GM12891 (cell line): ENCODE measurements at regions not wholly inside any gene's neighbourhood (a gene's known extent, or its start where the extent isn't known, plus 50 kb on each side); places are given as distances from the start of the nearest gene placed in this dataset.

Experiments used
- PAX5 ChIP-seq: IDR thresholded peaks from 2 replicates; pipeline ENCODE4 v1.6.1; 2011; ENCODE audit warnings: low read length, moderate library complexity, mild to moderate bottlenecking; ENCODE audit not compliant: insufficient read depth, severe bottlenecking
- POLR2A ChIP-seq: IDR thresholded peaks from 2 replicates; pipeline ENCODE4 v1.6.1; 2011; ENCODE audit warnings: low read depth, low read length, control low read depth
- POLR2AphosphoS5 ChIP-seq: IDR thresholded peaks from 2 replicates; pipeline ENCODE4 v1.6.1; 2011; ENCODE audit warnings: low read depth, low read length, control low read depth
- POU2F2 ChIP-seq: IDR thresholded peaks from 2 replicates; pipeline ENCODE4 v1.6.1; 2011; ENCODE audit warnings: low read depth, mild to moderate bottlenecking, control low read depth, low read length, moderate library complexity
- SPI1 ChIP-seq: IDR thresholded peaks from 2 replicates; pipeline ENCODE4 v1.6.1; 2011; ENCODE audit warnings: low read depth, low read length, control low read depth
- TAF1 ChIP-seq: IDR thresholded peaks from 2 replicates; pipeline ENCODE4 v1.6.1; 2011; ENCODE audit warnings: low read depth, low read length, control low read depth

GRCh38 chr6:113597231-113597583, 259.9 kb upstream of the MARCKS start:
- TF ChIP-seq POU2F2 (no peak), POLR2AphosphoS5 (no peak), POLR2A (no peak), TAF1 (no peak), SPI1 (no peak), PAX5 (no peak)
